Ishikawa (cell line): ENCODE measurements at regions not wholly inside any gene's neighbourhood (a gene's known extent, or its start where the extent isn't known, plus 50 kb on each side); places are given as distances from the start of the nearest gene placed in this dataset.

Experiments used
- EP300 ChIP-seq: IDR thresholded peaks from 2 replicates; pipeline ENCODE4 v1.6.1; 2012; ENCODE audit warnings: borderline replicate concordance
- TF ChIP-seq, protein P1 (sequence below): IDR thresholded peaks from 2 replicates; pipeline ENCODE4 v1.6.1; 2012

DNA sequence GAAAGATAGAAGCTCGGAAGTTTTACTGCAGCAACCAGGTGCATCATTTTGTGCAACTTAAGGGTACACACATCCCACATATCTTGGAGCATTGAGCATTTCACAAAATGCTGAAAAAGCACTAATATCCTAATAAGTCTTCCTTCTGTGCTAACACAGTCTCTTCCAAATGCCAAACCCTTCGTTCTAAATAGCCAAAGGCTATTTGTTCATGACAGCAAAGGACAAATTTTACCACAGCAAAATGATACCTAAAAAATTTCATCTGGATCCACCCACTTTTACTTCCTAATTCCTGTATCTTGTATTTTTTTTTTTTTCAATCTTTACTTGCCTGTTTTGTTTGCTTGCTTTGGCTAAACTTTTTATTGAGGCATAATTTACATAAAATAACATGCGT is 435.0 kb downstream of the RND3 start:
- TF ChIP-seq, protein P1, sequence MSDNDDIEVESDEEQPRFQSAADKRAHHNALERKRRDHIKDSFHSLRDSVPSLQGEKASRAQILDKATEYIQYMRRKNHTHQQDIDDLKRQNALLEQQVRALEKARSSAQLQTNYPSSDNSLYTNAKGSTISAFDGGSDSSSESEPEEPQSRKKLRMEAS = no peak
- TF ChIP-seq EP300 = no peak
